NCI-H146 (cell line): ENCODE measurements at regions not wholly inside any gene's neighbourhood (a gene's known extent, or its start where the extent isn't known, plus 50 kb on each side); places are given as distances from the start of the nearest gene placed in this dataset.

Experiments
- DNase-seq: peaks from one replicate; lab custom pipeline; 2025; lab: John Stamatoyannopoulos, UW

DNA sequence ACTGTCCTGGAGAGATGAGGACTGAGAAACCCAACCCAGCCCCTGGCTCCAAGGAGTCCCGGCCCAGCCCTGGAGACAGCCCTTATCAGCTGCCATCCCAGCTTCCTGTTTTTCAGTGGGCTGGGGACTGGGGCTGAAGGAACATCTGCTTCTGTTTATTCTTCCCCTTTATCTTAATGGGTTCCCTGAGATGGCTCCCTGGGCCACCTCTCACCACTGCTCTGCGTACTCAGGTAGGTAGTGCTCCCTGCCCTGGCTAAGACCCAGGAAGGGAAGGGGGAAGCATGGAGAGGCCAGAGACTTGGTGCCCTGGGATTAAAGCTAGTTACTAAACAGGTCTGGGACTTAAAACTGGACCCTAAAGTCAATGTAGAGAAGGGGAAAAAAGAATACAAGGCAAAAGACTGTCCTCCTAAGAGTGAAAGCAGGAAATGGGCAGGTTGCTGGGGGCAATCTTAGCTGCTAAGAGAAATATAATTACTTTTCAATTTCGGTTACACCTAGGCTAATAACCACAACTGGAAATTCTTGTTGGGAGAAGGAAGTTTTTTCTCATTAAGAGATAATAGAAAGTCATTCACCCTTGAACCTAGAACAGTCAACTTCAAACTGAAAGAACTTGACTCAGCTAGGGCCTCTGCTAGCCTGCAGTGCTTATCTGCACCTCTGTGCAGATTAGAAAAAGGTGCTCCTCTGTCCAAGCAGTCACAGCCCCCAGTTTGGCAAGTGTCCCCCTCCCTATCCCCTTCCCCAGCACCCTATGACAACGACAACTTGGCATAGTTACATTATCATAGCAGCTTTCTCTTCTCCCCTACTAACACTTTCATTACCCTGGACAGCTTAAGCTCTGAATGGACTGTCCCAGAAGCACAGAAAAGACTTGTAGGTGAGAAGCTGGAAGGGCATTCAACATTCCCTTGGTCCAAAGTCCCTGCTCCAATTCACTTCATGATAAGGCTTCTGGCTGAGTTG, 65.6 kb upstream of the KDM7A start:
- DNase-seq, result peak; percentile 82

DNA sequence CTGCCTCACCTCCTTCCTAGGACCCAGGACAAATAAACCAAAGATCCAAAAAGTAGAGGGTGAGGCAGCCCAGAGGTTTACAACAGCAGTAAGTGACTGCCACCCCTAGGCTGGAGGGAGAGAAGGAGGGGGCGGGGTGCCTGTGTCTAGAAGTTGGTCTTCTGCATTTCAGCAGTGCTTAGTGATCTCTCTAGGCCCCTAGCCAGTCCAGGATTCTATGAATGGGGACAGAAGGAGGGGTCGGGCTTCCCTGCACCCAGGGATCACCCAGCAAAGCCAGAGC, 62.8 kb upstream of the KDM7A start:
- DNase-seq, result no peak

DNA sequence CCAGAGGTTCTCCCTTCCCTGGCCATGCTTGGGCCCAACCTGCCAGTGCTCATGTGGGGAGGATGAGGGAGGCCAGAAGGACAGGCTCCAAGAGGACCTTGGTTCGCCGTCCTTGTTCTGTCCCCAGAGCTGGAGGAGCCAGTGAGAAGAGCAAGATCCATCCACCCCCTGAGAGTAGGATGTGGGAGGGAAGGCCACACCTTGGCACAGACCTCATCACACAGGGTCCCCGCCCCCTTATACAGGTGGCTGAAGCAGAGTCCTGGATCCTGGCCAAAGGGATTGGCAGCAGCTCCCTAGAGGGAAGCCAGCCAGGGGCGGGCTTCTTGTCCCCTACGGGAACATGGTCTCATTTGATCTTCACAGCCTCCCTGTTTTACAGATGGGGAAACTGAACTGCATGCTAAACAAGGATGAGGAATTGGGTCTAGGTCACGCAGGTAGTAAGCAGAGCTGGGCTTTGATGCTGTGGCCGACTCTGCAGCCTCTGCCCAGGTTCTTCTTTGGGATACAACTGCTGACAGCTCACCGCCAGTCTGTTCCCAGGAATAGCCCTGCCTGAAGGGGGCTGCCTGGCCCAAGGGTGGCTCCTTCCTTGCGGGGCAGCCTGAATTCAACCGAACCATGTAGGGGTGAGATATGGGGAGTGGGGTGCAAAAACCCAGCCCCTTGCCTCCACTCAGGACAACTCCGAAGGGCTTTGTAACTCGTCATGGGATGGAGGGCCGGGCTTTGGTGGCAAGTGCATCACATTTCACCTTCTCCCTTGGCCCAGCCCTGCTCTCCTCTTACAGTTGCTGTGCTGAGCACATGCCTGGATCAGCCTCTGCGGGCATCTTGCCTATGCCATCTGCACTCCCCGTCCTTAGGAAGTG, 62.2 kb upstream of the KDM7A start:
- DNase-seq, result peak; percentile 90

DNA sequence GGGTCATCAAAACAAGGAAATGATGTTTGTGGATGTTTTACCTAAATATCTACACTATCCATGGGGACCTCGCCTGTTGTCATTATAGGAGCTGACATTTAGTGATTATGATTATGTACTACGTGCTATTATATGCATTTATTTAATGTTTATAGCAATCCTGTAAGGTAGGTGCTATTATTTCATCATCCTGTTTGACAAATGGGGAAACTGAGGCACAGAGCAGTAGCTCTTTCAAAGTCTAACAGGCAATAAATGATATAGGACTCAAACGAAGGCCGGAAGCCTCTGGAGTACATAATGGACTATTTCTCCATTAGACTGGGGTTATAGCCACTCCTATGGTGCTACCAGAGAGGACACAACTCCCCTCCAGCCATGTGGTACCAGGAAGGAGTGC, 60.6 kb upstream of the KDM7A start:
- DNase-seq, result no peak

DNA sequence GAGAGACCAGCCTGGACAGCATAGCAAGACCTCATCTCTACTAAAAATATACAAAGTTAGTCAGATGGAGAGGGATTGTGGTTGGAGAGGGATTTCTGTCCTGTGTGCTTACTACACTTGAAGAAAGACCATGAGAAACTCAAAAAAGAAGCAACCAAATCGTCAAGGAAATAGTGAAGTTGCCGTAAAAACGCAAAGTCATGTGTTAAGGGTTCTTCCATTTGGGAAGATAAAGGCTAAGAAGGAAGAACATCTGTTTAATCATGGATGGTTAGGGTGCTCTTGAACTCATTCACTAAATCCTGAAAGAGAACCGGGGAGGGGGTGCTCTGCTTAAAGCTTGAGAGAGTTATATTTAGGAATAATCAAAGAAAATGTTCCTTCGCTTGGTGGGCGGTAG, 59.8 kb upstream of the KDM7A start:
- DNase-seq, result no peak

DNA sequence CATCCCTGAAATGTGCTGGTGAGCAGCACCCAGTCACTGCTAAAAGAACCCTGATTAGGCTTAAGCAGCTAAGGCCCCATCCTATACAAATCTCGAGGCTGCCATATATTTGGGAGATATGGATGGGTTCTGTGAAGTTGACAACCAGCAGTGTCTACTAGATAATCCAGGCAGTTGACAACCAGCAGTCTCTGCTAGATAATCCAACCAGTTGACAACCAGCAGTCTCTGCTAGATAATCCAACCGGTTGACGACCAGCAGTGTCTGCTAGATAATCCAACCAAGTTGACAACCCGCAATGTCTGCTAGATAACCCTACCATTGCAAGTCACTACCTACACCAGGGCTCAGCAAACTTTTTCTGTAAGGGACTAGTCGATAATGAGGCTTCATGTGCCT, 58.3 kb upstream of the KDM7A start:
- DNase-seq, result no peak

DNA sequence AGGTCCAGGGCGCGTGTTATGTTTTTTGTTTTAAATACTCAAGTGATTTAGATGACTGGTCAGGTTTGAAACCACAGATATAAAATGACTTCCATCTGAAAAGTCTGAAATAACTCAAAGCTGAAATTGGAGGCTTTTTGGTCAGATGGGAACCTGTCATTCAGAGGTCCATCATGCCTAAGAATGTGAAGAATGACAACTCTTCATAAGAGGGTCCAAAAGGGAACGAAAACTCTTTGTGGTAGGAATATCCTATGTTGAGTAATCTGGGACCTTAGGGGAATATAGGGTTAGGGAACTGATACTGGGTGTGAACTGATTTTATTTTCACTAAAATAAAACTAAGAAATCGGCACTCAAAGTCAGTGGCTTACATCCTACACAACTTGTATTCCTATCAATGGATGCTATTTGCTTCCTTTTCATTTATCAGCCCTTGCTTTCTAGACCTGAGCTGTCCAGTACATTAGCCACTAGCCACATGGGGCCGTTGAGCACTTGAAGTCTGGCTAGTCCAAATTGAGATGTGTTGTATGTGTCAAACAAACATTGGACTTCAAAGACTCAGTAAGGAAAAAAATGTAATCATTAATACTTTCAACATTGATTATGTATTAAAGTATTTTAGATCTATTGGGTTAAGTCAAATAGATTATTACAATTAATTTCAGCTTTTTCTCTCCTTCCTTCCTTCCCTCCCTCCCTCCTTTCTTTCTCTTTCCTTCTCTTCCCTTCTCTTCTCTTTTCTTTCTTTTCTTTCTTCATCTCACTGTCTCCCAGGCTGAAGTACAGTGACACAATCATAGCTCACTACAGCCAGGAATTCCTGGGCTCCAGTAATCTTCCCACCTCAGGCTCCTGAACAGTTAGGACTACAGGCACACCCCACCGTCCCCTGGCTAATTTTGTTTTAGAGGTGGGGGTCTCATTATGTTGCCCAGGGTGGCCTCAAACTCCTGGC, 56.5 kb upstream of the KDM7A start:
- no peak for DNase-seq

DNA sequence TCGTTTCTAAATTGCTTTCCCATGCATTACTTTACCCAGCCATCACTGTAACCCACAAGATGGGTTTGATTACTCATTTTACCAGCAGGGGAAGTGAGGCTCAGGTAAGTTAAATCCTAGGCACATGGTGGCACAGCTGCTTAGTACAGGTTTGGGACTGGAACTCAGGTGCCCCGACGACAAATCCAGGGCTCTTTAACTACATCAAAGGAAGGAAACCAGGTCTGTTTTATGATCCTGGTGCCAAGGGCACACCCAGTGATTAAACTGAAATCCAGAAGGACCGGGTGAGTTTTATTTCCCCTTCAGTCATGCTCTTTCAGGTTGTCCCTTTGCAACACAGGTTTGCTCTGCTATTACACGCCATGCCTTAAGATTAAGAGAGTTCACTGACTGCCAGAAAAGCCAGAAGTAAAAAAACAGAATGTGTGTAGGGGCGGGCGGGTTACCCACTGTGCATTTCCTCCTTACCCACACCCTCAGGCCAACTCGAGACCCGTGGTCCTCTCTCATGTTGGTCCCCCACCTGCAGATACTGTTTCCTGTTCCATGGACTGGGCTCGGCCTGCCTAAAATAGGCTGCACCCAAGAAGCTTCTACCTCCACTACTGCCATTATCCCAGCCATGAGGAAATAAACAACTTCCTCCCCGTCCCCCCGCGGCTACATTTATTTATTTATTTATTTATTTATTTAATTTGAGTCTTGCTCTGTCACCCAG, 55.1 kb upstream of the KDM7A start:
- DNase-seq, result peak; percentile 23

DNA sequence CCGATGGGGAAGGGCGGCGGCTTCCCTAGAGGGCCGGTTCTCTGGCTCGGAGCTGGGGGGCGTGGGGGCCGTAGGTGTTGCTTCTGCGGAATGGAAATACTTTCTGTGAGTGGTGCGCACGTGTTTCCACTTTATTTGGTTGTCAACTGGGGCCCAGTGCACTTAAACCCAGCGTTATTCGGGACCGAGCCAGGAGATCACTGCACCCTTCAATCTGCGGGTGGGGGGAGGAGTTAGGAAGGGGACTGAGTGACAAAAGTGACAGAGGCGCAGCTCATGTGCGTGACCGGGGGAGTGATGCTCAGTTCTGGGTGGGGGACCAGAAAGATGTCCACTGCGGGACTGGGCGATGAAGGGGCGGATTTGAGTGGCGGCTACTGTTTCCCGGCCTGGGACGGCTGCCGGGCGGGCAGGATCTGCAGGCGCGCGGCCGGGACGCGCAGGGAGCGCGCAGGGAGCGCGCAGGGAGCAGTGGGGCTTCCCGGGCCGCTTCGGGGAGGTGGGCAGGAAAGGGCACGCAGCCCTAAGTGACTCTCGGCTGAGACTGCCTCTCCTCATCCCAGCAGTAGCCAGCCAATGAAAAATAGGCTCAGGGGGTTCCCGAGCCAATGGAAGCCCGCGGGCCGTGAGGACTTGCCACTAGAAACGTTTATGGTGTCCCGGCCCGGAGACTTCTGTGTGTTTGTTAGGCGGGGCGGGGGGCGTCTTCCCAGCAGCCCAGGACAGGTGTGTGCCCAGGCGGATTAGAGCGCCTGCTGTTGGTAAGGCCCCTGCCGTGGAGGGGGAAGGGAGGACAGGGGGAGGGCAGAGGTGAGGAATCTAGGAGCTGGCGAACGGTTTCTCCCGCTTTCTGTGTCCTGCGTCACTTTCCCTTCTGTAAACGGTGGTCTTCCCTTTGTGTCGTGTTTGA, 54.3 kb upstream of the KDM7A start:
- DNase-seq, result peak; percentile 95

DNA sequence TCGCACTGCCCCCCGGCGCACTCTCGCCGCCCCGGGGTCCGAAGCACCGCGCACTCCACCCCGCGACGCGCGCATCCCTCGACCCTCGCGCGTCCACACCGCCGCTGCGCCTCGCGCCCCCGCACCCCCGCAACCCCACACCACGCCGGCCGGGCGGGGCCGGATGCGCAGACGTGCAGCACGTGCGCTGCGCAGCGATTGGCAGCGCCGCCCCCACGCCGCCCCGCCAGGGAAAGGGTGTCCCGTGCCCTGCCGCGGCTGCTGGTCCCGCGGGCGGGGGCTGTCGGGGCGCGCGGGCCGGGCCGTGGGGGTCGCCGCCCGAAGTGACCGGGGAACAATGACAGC, 53.7 kb upstream of the KDM7A start:
- peak; percentile 62 for DNase-seq

DNA sequence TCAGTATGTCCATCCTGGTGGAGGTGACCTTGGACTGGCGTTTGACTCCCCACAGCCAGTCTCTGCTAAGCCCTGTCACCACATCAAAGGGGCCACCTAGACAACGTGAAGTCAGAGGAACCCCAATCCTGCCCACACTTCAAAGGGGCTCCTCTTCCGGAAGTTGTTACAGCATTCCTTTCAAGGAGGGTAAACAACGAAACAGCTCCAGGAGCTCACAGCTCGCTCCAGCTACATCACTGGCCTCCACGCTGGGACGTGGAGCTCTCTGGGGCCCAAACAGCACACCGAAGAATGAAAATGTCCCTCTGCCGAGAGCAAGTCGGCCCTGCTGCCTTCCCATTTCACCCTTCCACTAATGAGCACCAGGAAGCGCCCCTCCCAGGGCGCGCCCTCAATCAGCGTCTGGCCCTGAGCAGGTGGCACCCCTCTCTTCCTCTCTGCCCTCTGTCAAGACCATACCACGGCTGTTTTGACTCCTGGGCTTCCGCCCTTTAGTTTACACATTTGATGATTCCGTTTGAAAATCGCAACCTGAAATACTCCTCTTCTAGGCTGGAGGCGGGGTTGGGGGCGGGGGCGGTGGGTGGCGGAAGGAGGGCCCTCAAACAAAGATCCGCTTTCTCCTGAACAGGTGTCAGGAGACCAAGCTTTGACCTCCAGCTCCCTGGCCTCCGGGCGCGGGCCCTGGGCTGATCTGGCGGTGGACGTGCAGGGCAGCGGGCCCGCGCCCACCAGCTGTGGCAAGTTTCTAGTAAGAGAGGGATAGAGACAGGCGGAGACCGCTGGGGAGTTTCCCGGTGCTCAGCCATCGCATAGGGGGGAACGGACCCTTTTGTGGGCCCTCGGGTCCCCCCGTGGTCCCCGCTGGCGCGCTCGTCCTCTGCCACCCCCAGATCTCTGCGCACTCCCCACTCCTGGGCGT, 53.1 kb upstream of the KDM7A start:
- DNase-seq, result peak; percentile 81

DNA sequence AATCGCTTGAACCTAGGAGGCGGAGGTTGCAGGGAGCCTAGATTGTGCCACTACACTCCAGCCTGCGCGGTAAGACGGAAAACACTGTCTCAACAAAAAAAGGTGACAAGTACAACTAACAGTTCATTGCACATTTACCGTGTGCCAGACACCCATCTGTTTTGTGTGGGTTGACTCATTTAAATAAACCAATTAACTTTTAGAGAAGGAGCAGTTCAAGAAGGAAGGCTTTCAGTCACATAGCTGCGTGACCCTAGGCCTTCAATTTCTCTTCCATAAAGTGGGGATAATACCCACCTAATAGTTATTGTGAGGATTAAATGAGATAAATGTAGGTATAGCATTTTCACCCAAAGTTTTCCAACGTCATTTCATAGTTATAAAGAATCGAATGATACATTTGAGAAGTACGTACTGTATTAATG, 52.3 kb upstream of the KDM7A start:
- DNase-seq, result no peak
